ENCODE measurements at regions not wholly inside any gene's neighbourhood (a gene's known extent, or its start where the extent isn't known, plus 50 kb on each side); places are given as distances from the start of the nearest gene placed in this dataset.
"Not testable (repeated sequence)": the region's sequence is repeated elsewhere in the genome, so short reads cannot be mapped to it uniquely, and the experiment has no call there.

GRCh38 chr5:62829604-62829986 is 251.0 kb downstream of the LRRC70 start:
- DNase-seq, result no peak
- no peak for TF ChIP-seq CTCF (IDR thresholded peaks at IDR 0.05; ENCODE audit: partially characterized antibody, unreplicated experiment)
- H3K9me3 Mint-ChIP-seq (ENCODE audit: unreplicated experiment), result no peaks in the 10 kb centered on the region
- no peak overlapping the region for H3K4me3 Mint-ChIP-seq (ENCODE audit: unreplicated experiment)
- no peaks in the 10 kb centered on the region for H3K27me3 Mint-ChIP-seq (ENCODE audit: unreplicated experiment)
- no peaks in the 10 kb centered on the region for H3K36me3 Mint-ChIP-seq (ENCODE audit: unreplicated experiment)
- no peak overlapping the region for H3K27ac Mint-ChIP-seq (ENCODE audit: unreplicated experiment)
- H3K4me1 Mint-ChIP-seq (ENCODE audit: low read depth, unreplicated experiment), result no peaks in the 10 kb centered on the region

GRCh38 chr5:62828742-62829603 is 250.4 kb downstream of the LRRC70 start:
- no peak for TF ChIP-seq CTCF (IDR thresholded peaks at IDR 0.05; ENCODE audit: partially characterized antibody, unreplicated experiment)
- no peak overlapping the region for H3K27ac Mint-ChIP-seq (ENCODE audit: unreplicated experiment)
- no peak for DNase-seq
- no peaks in the 10 kb centered on the region for H3K4me1 Mint-ChIP-seq (ENCODE audit: low read depth, unreplicated experiment)
- no peaks in the 10 kb centered on the region for H3K36me3 Mint-ChIP-seq (ENCODE audit: unreplicated experiment)
- H3K27me3 Mint-ChIP-seq (ENCODE audit: unreplicated experiment), result no peaks in the 10 kb centered on the region
- no peaks in the 10 kb centered on the region for H3K9me3 Mint-ChIP-seq (ENCODE audit: unreplicated experiment)
- no peak overlapping the region for H3K4me3 Mint-ChIP-seq (ENCODE audit: unreplicated experiment)

GRCh38 chr5:62825623-62826220 is 247.1 kb downstream of the LRRC70 start:
- Mint-ChIP-seq H3K4me3 (ENCODE audit: unreplicated experiment) (no peak overlapping the region), H3K36me3 (ENCODE audit: unreplicated experiment) (no peaks in the 10 kb centered on the region), H3K27ac (ENCODE audit: unreplicated experiment) (no peak overlapping the region), H3K27me3 (ENCODE audit: unreplicated experiment) (no peaks in the 10 kb centered on the region), H3K9me3 (ENCODE audit: unreplicated experiment) (no peaks in the 10 kb centered on the region), H3K4me1 (ENCODE audit: low read depth, unreplicated experiment) (no peaks in the 10 kb centered on the region)
- DNase-seq, result no peak
- TF ChIP-seq CTCF (IDR thresholded peaks at IDR 0.05; ENCODE audit: partially characterized antibody, unreplicated experiment), result no peak

- DNase-seq, result no peak
- no peaks in the 10 kb centered on the region for H3K27me3 Mint-ChIP-seq (ENCODE audit: unreplicated experiment)
Observed at GRCh38 chr5:62824936-62825335, 246.3 kb downstream of the LRRC70 start.

GRCh38 chr5:62817043-62817442 is 238.4 kb downstream of the LRRC70 start:
- H3K4me1 Mint-ChIP-seq (ENCODE audit: low read depth, unreplicated experiment); H3K27me3 Mint-ChIP-seq (ENCODE audit: unreplicated experiment); DNase-seq; H3K27ac Mint-ChIP-seq (ENCODE audit: unreplicated experiment); H3K4me3 Mint-ChIP-seq (ENCODE audit: unreplicated experiment); H3K36me3 Mint-ChIP-seq (ENCODE audit: unreplicated experiment); H3K9me3 Mint-ChIP-seq (ENCODE audit: unreplicated experiment): not testable (repeated sequence)

More at GRCh38 chr5:62824936-62825335, 246.3 kb downstream of the LRRC70 start:
- no peak overlapping the region for H3K27ac Mint-ChIP-seq (ENCODE audit: unreplicated experiment)
- H3K36me3 Mint-ChIP-seq (ENCODE audit: unreplicated experiment), result no peaks in the 10 kb centered on the region
- no peaks in the 10 kb centered on the region for H3K9me3 Mint-ChIP-seq (ENCODE audit: unreplicated experiment)
- TF ChIP-seq CTCF (IDR thresholded peaks at IDR 0.05; ENCODE audit: partially characterized antibody, unreplicated experiment), result no peak
- no peaks in the 10 kb centered on the region for H3K4me1 Mint-ChIP-seq (ENCODE audit: low read depth, unreplicated experiment)
- H3K4me3 Mint-ChIP-seq (ENCODE audit: unreplicated experiment), result no peak overlapping the region

Measured in glutamatergic neuron (in vitro differentiated cells).